ENCODE measurements at regions not wholly inside any gene's neighbourhood (a gene's known extent, or its start where the extent isn't known, plus 50 kb on each side); places are given as distances from the start of the nearest gene placed in this dataset.

DNA sequence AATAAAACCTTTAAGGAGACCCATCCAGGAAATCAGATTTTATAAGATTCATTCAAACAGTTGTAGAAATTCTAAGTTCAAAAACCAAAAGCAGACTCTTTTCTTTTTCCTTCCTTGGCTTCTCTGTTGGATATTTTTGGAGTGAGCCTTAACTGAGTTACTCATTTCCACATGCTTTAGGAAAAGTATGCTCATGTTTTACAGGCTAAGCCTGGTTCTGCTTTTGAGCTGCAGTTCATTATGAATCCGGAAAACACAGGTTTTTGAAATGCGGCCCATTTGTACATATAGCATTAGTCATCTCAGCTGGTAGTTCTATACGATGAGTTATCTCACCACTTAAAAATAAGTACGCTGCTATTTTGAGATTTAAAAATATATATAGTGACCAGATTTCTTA is 156.6 kb upstream of the DMRT1 start:
- Histone ChIP-seq H3K27me3 (no peaks in the 10 kb centered on the region), H3K4me3 (peak overlapping the region; percentile 28), H3K36me3 (peaks cover 34% of the 10 kb centered on the region), H3K9me3 (no peaks in the 10 kb centered on the region)
- peak; percentile 56 for DNase-seq

DNA sequence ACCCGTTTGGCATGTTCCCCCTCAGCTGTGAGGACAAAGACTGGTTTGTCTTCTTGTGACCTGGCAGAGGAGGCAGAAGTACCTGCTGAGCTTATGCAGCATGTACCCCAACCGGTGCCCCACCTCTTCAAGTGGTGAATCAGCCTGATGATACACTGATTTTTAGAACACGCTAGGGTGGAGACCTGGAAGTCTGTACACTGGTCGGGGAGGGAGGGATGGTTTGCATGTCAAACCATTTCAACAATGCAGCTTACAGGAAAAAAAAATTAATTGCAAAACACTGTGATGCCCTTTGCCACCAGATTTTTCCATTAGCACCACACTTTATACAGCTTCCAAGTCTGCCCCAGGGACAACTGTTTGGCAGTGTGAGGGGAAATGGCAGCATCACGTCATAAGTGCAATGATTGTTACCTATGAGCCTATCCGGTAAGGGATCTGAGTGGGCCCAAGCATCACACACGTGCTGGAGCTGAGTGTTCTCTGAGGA is 155.1 kb upstream of the DMRT1 start:
- DNase-seq, result peak; percentile 15
- Histone ChIP-seq H3K9me3 (no peaks in the 10 kb centered on the region), H3K4me3 (no peak overlapping the region), H3K36me3 (peaks cover 33% of the 10 kb centered on the region), H3K27me3 (no peaks in the 10 kb centered on the region)

- H3K36me3 ChIP-seq, result peaks cover 33% of the 10 kb centered on the region
- no peaks in the 10 kb centered on the region for H3K27me3 ChIP-seq
- H3K4me3 ChIP-seq, result no peak overlapping the region
- no peak for DNase-seq
- no peaks in the 10 kb centered on the region for H3K9me3 ChIP-seq
These were observed 154.3 kb upstream of the DMRT1 start for GRCh38 chr9:687034-687785.

DNA sequence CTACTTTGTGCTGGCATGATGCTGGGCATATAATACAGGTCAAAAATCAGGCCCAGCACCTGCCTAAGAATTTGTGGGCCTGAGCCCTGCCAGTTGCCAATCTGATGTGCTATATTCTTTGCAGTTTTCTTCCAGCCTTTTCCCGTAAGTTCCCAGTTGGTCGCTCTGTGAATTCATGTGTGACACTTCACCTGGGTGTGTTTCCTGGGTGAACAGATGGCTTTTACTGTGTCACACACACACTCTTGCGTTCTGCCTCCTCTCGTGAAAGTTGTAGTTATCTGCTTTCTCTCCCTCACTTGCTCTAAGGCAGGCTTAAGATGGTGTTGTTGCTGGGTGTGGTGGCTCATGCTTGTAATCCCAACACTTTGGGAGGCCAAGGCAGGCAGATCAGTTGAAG is 153.5 kb upstream of the DMRT1 start:
- Histone ChIP-seq H3K4me3 (no peak overlapping the region), H3K27me3 (no peaks in the 10 kb centered on the region), H3K9me3 (no peaks in the 10 kb centered on the region), H3K36me3 (peaks cover 27% of the 10 kb centered on the region)
- no peak for DNase-seq

DNA sequence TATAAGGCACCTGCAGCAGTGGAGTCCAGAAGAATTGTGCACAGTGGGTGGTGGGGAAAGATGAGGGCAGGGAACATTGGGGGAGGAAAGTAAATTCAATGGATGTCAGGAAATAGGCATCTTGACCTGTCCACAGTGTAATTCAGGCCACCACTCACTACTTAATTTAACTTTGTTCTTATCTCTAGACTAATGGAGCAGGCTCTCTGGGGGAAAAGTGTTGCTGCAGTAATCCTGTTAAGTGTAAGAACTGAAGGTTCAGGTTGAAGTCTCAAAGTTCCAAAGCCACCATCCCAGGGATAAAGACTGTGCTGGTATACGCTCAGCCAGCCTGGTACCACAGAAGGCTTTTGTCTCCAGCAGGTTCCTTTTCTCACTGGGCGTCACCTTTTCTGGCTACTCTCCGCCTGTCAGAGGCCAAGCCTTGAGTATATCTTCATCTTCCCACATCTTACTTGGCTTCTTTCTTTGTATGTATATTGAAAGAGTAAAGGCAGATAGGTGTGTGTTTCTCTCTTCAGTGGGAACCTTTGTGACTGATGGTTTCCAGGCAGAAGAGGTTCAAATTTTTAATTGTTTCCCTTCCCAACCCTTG is 150.9 kb upstream of the DMRT1 start:
- H3K27me3 ChIP-seq, result no peaks in the 10 kb centered on the region
- no peak for DNase-seq
- H3K4me3 ChIP-seq, result no peak overlapping the region
- H3K9me3 ChIP-seq, result no peaks in the 10 kb centered on the region
- peaks cover 30% of the 10 kb centered on the region for H3K36me3 ChIP-seq

DNA sequence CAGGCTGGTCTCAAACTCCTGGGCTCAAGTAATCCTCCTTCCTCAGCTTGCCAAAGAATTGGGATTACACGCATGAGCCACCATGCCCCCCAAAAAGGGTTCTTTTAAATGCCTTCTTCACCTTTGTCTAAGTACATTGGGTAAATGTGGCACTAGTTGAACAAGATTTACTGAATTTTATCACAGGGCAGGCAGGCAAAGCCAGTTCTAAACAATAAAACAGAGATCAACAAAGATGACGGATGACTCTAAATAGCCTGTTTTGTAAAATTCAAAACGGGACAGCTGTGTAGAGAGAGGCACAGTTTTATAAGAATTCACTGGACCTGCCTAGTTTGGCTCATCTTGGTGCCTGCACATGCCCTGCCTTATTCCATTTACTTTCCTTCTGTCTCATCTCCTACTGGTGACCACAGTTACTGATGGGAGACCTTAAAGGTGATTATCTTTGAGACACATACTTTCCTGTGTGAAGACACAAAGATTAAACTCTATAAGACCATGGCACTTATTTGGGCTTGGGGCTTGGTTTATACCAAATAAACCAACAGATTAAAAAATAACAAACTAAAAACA is 149.6 kb upstream of the DMRT1 start:
- Histone ChIP-seq H3K9me3 (no peaks in the 10 kb centered on the region), H3K36me3 (peaks cover 25% of the 10 kb centered on the region), H3K4me3 (no peak overlapping the region), H3K27me3 (no peaks in the 10 kb centered on the region)
- DNase-seq, result no peak

GRCh38 chr9:692636-693129 is 148.8 kb upstream of the DMRT1 start:
- Histone ChIP-seq H3K4me3 (no peak overlapping the region), H3K36me3 (peaks cover 21% of the 10 kb centered on the region), H3K9me3 (no peaks in the 10 kb centered on the region), H3K27me3 (no peaks in the 10 kb centered on the region)
- no peak for DNase-seq

DNA sequence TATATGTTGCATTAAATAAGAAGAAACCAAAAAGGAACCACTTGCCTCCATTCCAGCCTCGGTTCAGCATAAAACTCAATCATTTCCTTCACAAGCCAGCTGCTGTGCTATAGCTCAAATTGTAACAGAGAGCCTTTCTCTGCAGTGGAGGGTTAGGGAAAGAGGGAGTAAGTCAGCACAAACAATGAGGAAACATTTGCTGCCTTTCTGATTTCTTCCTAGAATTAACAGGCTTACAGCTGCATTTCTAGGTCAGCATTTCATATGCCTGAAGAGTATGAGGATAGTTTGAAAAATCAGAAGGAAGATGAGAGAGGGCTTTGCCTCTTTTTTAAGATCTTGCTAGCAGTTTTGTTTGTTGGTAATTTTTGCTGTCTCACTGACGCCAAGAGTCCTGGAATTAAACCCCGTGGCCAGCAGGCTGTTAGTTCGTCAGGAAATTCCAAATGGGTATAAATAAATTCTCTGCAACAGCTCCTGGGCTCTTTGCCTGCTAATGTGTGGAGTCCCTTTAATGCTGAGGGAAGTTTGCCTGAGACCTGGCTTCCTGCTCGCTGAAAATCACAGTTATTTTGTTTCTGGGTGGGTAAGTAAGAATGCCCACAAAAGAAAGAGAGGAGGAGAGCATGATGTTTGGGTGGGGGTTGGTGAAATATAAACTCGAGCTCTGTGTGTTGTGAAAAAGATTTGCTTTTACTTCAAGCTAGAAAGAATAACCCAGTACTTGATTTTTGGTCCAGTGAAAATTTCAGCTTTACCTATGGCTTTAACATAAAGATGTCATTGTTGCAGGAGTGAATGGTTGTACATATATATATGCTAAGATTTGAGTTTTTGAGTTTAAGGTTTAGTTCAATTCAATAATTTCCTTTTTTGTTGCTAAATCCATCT is 148.1 kb upstream of the DMRT1 start:
- Histone ChIP-seq H3K9me3 (no peaks in the 10 kb centered on the region), H3K4me3 (peak overlapping the region; percentile 10; the same call in 1 of the 2 replicates), H3K27me3 (no peaks in the 10 kb centered on the region), H3K36me3 (peaks cover 17% of the 10 kb centered on the region)
- peak; percentile 82 for DNase-seq

DNA sequence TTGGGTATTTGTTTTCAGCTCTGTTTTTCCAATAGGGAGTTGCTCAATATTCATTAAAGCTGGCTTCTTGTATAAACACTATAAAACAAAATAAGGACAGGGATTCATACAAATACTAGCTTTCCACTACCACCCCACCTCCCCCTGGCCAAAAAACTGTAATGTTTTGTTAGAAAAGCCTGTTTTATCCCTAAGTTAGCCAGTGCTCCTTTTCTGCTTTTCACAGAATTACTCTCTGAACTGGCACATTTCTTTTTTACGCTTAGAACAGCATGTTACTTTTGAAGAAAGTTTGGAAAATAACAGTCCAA is 147.4 kb upstream of the DMRT1 start:
- H3K9me3 ChIP-seq, result no peaks in the 10 kb centered on the region
- no peaks in the 10 kb centered on the region for H3K27me3 ChIP-seq
- H3K36me3 ChIP-seq, result peaks cover 23% of the 10 kb centered on the region
- no peak for DNase-seq
- peak overlapping the region; percentile 10; the same call in 1 of the 2 replicates for H3K4me3 ChIP-seq

DNA sequence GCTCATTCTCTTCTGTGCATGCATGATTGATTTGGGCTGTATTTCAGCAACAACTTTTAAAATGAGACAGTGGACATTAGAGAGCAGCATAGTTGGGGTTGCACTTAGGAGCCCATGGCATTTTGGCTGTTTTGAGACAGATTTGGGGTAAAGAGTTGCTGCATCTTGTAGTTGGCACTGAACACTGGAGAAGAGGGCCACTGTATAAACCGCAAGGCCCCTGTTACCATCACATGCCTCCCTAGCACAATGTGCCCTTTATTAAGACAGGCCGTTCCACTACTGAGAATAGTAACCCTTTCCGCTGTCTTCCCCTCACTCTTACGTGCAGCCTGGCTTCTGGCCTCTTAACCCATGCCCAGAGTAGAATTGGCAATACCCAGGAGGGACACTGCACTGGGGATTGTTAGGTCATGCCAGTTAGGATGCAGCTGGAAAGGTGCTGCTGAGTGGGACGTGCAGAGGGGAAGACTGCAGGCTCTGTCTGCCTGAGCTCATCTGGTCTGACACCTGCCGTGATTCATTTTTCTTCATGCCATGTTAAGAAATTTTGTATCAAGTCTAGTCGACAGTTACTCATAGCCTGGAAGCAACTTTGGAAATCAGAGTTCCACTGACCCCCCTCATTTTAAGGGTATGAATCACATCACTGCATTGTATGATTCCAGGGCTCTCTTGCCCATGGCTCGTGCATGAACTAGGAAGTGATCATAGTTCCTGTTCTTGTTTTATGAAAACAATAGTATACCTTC is 146.9 kb upstream of the DMRT1 start:
- H3K9me3 ChIP-seq, result no peaks in the 10 kb centered on the region
- peak; percentile 89 for DNase-seq
- no peak overlapping the region; the same call in 1 of the 2 replicates for H3K4me3 ChIP-seq
- H3K27me3 ChIP-seq, result no peaks in the 10 kb centered on the region
- H3K36me3 ChIP-seq, result peaks cover 23% of the 10 kb centered on the region

GRCh38 chr9:695252-695651 is 146.2 kb upstream of the DMRT1 start:
- Histone ChIP-seq H3K27me3 (no peaks in the 10 kb centered on the region), H3K9me3 (no peaks in the 10 kb centered on the region), H3K36me3 (peaks cover 25% of the 10 kb centered on the region), H3K4me3 (no peak overlapping the region)
- DNase-seq, result no peak

DNA sequence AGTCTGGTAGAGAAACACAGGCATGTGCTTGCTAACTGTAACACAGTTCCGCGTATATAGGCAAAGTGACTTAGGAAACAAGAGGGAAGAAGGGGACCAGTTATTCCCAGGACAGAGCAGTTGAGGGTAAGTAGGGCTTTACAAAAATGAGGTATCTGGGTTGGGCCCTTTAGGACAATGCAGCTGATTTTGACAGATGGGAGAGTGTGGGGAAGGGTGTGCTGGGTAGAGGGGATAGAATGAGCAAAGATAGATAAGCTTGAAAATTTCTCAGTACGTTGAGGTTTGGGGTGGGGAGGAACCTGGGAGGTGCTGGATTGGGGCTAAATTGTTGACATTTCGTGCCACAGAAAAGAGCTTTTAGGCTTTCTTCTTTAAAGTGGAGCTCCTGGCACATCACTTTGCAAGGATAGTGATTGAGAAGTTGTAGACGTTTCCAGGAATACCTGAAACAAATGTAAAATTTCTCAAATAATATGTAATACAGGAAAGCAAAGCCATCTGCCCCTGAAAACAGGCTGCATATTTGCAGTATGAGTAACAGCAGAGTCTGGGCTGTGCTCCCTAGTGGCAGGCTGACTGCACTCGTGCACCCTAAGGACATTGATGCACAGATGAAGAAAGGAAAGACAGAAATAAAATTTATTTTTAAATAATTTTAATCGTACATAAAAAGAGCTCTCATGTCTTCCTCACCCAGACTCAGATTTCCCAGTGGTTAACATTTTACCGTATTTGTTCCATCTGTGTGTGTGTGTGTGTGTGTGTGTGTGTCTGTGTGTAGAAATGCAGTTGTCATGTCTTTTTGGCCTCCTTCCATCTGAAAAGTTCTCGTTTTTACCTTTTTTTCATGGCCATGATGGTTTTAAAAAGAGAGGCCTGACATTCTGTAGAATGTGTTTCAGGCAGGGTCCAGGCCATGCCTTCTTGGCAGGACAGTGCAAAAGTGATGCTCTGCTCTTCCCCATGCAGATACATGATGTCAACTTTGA is 144.9 kb upstream of the DMRT1 start:
- no peak overlapping the region for H3K4me3 ChIP-seq
- H3K36me3 ChIP-seq, result peaks cover 20% of the 10 kb centered on the region
- no peaks in the 10 kb centered on the region for H3K9me3 ChIP-seq
- no peaks in the 10 kb centered on the region for H3K27me3 ChIP-seq
- peak; percentile 67 for DNase-seq

DNA sequence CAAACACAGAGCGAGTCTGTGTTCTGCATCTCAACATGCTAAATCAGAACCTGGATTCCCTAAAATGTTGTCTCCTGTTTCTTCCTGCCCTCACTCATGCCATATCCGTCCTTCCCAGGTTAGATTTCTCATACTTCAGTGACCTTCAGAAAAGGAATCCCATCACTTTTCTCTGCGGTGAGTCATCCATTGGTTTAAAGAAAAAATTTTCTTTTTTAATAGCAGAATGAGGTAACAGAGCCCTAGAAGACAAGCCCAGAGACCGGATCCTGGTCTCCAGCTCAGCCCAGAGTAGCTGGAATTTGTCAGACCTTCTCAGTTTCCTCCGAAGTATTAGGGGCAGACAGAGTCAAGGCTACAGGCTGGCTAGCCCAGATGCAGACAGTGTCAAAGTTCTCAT is 143.2 kb upstream of the DMRT1 start:
- DNase-seq, result no peak
- no peaks in the 10 kb centered on the region for H3K27me3 ChIP-seq
- peaks cover 31% of the 10 kb centered on the region for H3K36me3 ChIP-seq
- no peak overlapping the region for H3K4me3 ChIP-seq
- H3K9me3 ChIP-seq, result no peaks in the 10 kb centered on the region

GRCh38 chr9:698954-699353 is 142.5 kb upstream of the DMRT1 start:
- peaks cover 31% of the 10 kb centered on the region for H3K36me3 ChIP-seq
- H3K9me3 ChIP-seq, result no peaks in the 10 kb centered on the region
- DNase-seq, result no peak
- no peak overlapping the region for H3K4me3 ChIP-seq
- no peaks in the 10 kb centered on the region for H3K27me3 ChIP-seq

- Histone ChIP-seq H3K4me3 (no peak overlapping the region), H3K27me3 (no peaks in the 10 kb centered on the region), H3K36me3 (peaks cover 31% of the 10 kb centered on the region), H3K9me3 (no peaks in the 10 kb centered on the region)
- DNase-seq, result no peak
These were observed 142.1 kb upstream of the DMRT1 start for GRCh38 chr9:699396-699795.
